ENCODE measurements at regions not wholly inside any gene's neighbourhood (a gene's known extent, or its start where the extent isn't known, plus 50 kb on each side); places are given as distances from the start of the nearest gene placed in this dataset.
A peak's percentile ranks its signal among the peaks of the same experiment; 100 is the strongest.

GRCh38 chr5:60196385-60197113 is 303.0 kb upstream of the PDE4D start:
- Histone ChIP-seq H3K9ac (ENCODE audit: low read depth, low read length) (no peak overlapping the region), H3K18ac (ENCODE audit: low read depth, low read length) (no peak overlapping the region), H4K5ac (ENCODE audit: low read depth, low read length) (no peak overlapping the region), H3K27me3 (ENCODE audit: control insufficient read depth, insufficient read depth, low read length) (no peaks in the 10 kb centered on the region), H2AK5ac (ENCODE audit: low read depth, low read length) (no peak overlapping the region), H2BK5ac (ENCODE audit: low read depth, low read length, poor library complexity, severe bottlenecking) (no peak overlapping the region), H3K79me1 (ENCODE audit: low read depth in 1 of 2, low read length in 2 of 2) (no peaks in the 10 kb centered on the region), H3K9me3 (ENCODE audit: control insufficient read depth, insufficient read depth, low read length) (no peaks in the 10 kb centered on the region), H4K20me1 (ENCODE audit: insufficient read depth, low read length) (no peaks in the 10 kb centered on the region), H2BK15ac (ENCODE audit: low read depth, low read length) (no peak overlapping the region), H4K91ac (ENCODE audit: insufficient read depth, low read depth, low read length) (no peak overlapping the region), H2AFZ (replicated peaks; ENCODE audit: low read length, poor library complexity) (peak overlapping the region; percentile 58), H3K4ac (ENCODE audit: low read depth, low read length) (no peak overlapping the region), H3K4me1 (ENCODE audit: control insufficient read depth, insufficient read depth, low read length) (no peaks in the 10 kb centered on the region), H4K8ac (ENCODE audit: low read depth in 2 of 2, low read length in 2 of 2) (no peak overlapping the region), H3K23ac (ENCODE audit: low read depth, low read length) (no peak overlapping the region), H2BK20ac (ENCODE audit: low read depth, low read length) (no peak overlapping the region), H3K14ac (replicated peaks; ENCODE audit: low read depth, low read length) (no peak overlapping the region), H2AK9ac (replicated peaks; ENCODE audit: low read depth, low read length, poor library complexity) (no peak overlapping the region), H3K27ac (ENCODE audit: insufficient read depth, low read length) (no peak overlapping the region), H2BK120ac (ENCODE audit: low read depth, low read length) (no peak overlapping the region), H3K56ac (ENCODE audit: extremely low read depth, insufficient read depth, low read length) (no peak overlapping the region), H3K36me3 (ENCODE audit: control insufficient read depth, insufficient read depth, low read length) (no peaks in the 10 kb centered on the region), H3K4me3 (ENCODE audit: insufficient read depth, low read depth, low read length) (no peak overlapping the region), H3K4me2 (ENCODE audit: low read depth, low read length) (no peak overlapping the region), H3K9me1 (ENCODE audit: insufficient read depth, low read length) (no peaks in the 10 kb centered on the region)
- TF ChIP-seq MAZ (IDR thresholded peaks at IDR 0.05; ENCODE audit: borderline replicate concordance, low read depth, low read length) (no peak), ELK1 (IDR thresholded peaks at IDR 0.05; ENCODE audit: borderline replicate concordance, low read depth, low read length) (no peak), RAD21 (IDR thresholded peaks at IDR 0.05; ENCODE audit: low read length) (no peak), CEBPB (IDR thresholded peaks at IDR 0.05; ENCODE audit: low read depth, low read length) (no peak), RFX5 (IDR thresholded peaks at IDR 0.05; ENCODE audit: low read depth, low read length) (no peak), MXI1 (IDR thresholded peaks at IDR 0.05; ENCODE audit: borderline replicate concordance, low read depth, low read length) (no peak), CTCF (conservative IDR thresholded peaks at IDR 0.05; ENCODE audit: low read depth, low read length) (no peak), NFE2L2 (IDR thresholded peaks at IDR 0.05; ENCODE audit: low read depth, low read length) (peak; percentile 61; the same call in 1 of the 2 replicates), RCOR1 (IDR thresholded peaks at IDR 0.05; ENCODE audit: insufficient replicate concordance, low read length) (no peak), MAFK (IDR thresholded peaks at IDR 0.05; ENCODE audit: low read depth, low read length) (peak; percentile 54; the same call in 1 of the 2 replicates)
- no TSS peak for BruUV-seq (replicated peaks)
- peak; percentile 72 for DNase-seq
- POLR2A ChIA-PET (ENCODE audit: unreplicated experiment), result no interaction called here
- in situ Hi-C loops (cut with MboI; ENCODE audit: low sequenced_read_pairs) (no loop called here), intact Hi-C loops (cut with micrococcal nuclease) (no loop called here), dilution Hi-C loops (cut with HindIII; ENCODE audit: low sequenced_read_pairs, unreplicated experiment) (no loop called here)
- ATAC-seq (ENCODE audit: low read depth), result no peak
- CTCF ChIA-PET, result no interaction called here
- no CpG with 5 or more reads among the region's 2 CpGs for WGBS, 2 experiments (ENCODE audit: extremely low coverage in 2 of 2, insufficient read length in 1 of 2)
